ENCODE measurements at regions not wholly inside any gene's neighbourhood (a gene's known extent, or its start where the extent isn't known, plus 50 kb on each side); places are given as distances from the start of the nearest gene placed in this dataset.

GRCh38 chrX:114038358-114038757, 545.5 kb upstream of the HTR2C start (continued):
- peak; percentile 90 for TF ChIP-seq CHD7 (IDR thresholded peaks at IDR 0.05; ENCODE audit: insufficient replicate concordance, low read length)
